CD4-positive, CD25-positive, alpha-beta regulatory T cell (primary cell): ENCODE measurements at regions not wholly inside any gene's neighbourhood (a gene's known extent, or its start where the extent isn't known, plus 50 kb on each side); places are given as distances from the start of the nearest gene placed in this dataset.

ENCODE experiments used
- ATAC-seq, 2 donors: fragments of 150-1000 bp; cut with Tn5 transposase; one replicate each; pipeline ENCODE4 v1.10.0; 2021; ENCODE audit warnings: low read depth in 2 of 2, moderate number of reproducible peaks in 2 of 2, moderate library complexity in 1 of 2
- DNase-seq, 3 donors: peaks; one replicate each; pipeline versions ENCODE4 v3.0.0 to v3.0.0-alpha.2; 2012 to 2022; ENCODE audit warnings: mixed read lengths in 1 of 3
- H3K27ac ChIP-seq: one replicate; pipeline ENCODE4 v1.7.0; 2013; ENCODE audit warnings: mild to moderate bottlenecking, low read length; ENCODE audit not compliant: insufficient read depth, poor library complexity, severe bottlenecking
- H3K27me3 ChIP-seq: one replicate; pipeline ENCODE4 v1.7.0; 2013; ENCODE audit warnings: low read length; ENCODE audit not compliant: control insufficient read depth, insufficient read depth
- H3K36me3 ChIP-seq: one replicate; pipeline ENCODE4 v1.7.0; 2013; ENCODE audit warnings: mild to moderate bottlenecking, low read length, moderate library complexity; ENCODE audit not compliant: control insufficient read depth, insufficient read depth
- H3K4me1 ChIP-seq: 2 replicates; pipeline ENCODE4 v1.7.0; 2013; ENCODE audit warnings: mild to moderate bottlenecking, low read length; ENCODE audit not compliant: insufficient read depth, control insufficient read depth, poor library complexity, severe bottlenecking
- H3K4me3 ChIP-seq: one replicate; pipeline ENCODE4 v1.7.0; 2013; ENCODE audit warnings: low read depth, mild to moderate bottlenecking, low read length, moderate library complexity
- H3K9me3 ChIP-seq, 2 experiments: 1 replicate in 1 of 2; 2 replicates in 1 of 2; pipeline ENCODE4 v1.7.0; 2013; ENCODE audit warnings: low read length in 2 of 2, mild to moderate bottlenecking in 1 of 2, moderate library complexity in 1 of 2; ENCODE audit not compliant: control insufficient read depth in 2 of 2
- H3K27ac Mint-ChIP-seq, 3 donors: one replicate each; pipeline ENCODE4 v1.8.0; 2020 to 2022; ENCODE audit warnings: mild to moderate bottlenecking in 3 of 3, mixed read lengths in 3 of 3, moderate library complexity in 2 of 3
- H3K27me3 Mint-ChIP-seq: one replicate; pipeline ENCODE4 v1.8.0; 2022; ENCODE audit warnings: mild to moderate bottlenecking, mixed read lengths
- H3K36me3 Mint-ChIP-seq: one replicate; pipeline ENCODE4 v1.8.0; 2020; ENCODE audit warnings: mixed read lengths
- H3K4me1 Mint-ChIP-seq, 4 donors: one replicate each; pipeline ENCODE4 v1.8.0; 2020 to 2022; ENCODE audit warnings: mixed read lengths in 4 of 4, mild to moderate bottlenecking in 1 of 4
- H3K4me3 Mint-ChIP-seq, 4 donors: one replicate each; pipeline ENCODE4 v1.8.0; 2020 to 2022; ENCODE audit warnings: mild to moderate bottlenecking in 4 of 4, mixed read lengths in 4 of 4, moderate library complexity in 3 of 4
- H3K9me3 Mint-ChIP-seq, 7 donors: one replicate each; pipeline ENCODE4 v1.8.0; 2020 to 2022; ENCODE audit warnings: mixed read lengths in 7 of 7, mild to moderate bottlenecking in 3 of 7, moderate library complexity in 2 of 7

- no peaks in the 10 kb centered on the region for H3K36me3 Mint-ChIP-seq
- peaks cover 0 to 2% (median 0%) of the 10 kb centered on the region in 7 donors for H3K9me3 Mint-ChIP-seq
- H3K27me3 Mint-ChIP-seq = no peaks in the 10 kb centered on the region
- no peaks in the 10 kb centered on the region for H3K4me1 ChIP-seq
- no peaks in the 10 kb centered on the region for H3K4me1 Mint-ChIP-seq
- H3K9me3 ChIP-seq = no peaks in the 10 kb centered on the region
- no peak overlapping the region for H3K4me3 ChIP-seq
- no peak for ATAC-seq
- H3K36me3 ChIP-seq = no peaks in the 10 kb centered on the region
- no peaks in the 10 kb centered on the region for H3K27me3 ChIP-seq
- H3K27ac Mint-ChIP-seq = no peak overlapping the region
- DNase-seq = no peak
- no peak overlapping the region for H3K27ac ChIP-seq
- H3K4me3 Mint-ChIP-seq = no peak overlapping the region
Observed at GRCh38 chr9:107559494-107560086, 70.0 kb upstream of the KLF4 start.

- Mint-ChIP-seq H3K36me3 (no peaks in the 10 kb centered on the region), H3K4me1 (no peaks in the 10 kb centered on the region), H3K27ac (peak overlapping the region in 1 of 3 donors; percentile 20), H3K9me3 (peaks cover 0 to 2% (median 0%) of the 10 kb centered on the region in 7 donors), H3K4me3 (no peak overlapping the region), H3K27me3 (no peaks in the 10 kb centered on the region)
- Histone ChIP-seq H3K4me3 (no peak overlapping the region), H3K27me3 (no peaks in the 10 kb centered on the region), H3K36me3 (no peaks in the 10 kb centered on the region), H3K4me1 (no peaks in the 10 kb centered on the region), H3K9me3 (no peaks in the 10 kb centered on the region), H3K27ac (no peak overlapping the region)
- DNase-seq = no peak
- ATAC-seq = no peak
Observed at GRCh38 chr9:107557236-107557990, 67.8 kb upstream of the KLF4 start.

- Histone ChIP-seq H3K9me3 (no peaks in the 10 kb centered on the region), H3K27me3 (no peaks in the 10 kb centered on the region), H3K36me3 (no peaks in the 10 kb centered on the region), H3K4me1 (no peaks in the 10 kb centered on the region), H3K4me3 (no peak overlapping the region), H3K27ac (no peak overlapping the region)
- peaks cover 0 to 3% (median 0%) of the 10 kb centered on the region in 7 donors for H3K9me3 Mint-ChIP-seq
- H3K27me3 Mint-ChIP-seq = no peaks in the 10 kb centered on the region
- no peak for DNase-seq
- H3K36me3 Mint-ChIP-seq = no peaks in the 10 kb centered on the region
- H3K4me3 Mint-ChIP-seq = no peak overlapping the region
- no peak overlapping the region for H3K27ac Mint-ChIP-seq
- no peak for ATAC-seq
- H3K4me1 Mint-ChIP-seq = no peaks in the 10 kb centered on the region
Observed at GRCh38 chr9:107554636-107555035, 65.1 kb upstream of the KLF4 start.

GRCh38 chr9:107548298-107549142, 59.0 kb upstream of the KLF4 start:
- H3K36me3 Mint-ChIP-seq = no peaks in the 10 kb centered on the region

GRCh38 chr9:107547772-107548297, 58.3 kb upstream of the KLF4 start:
- H3K9me3 ChIP-seq = no peaks in the 10 kb centered on the region
- Mint-ChIP-seq H3K4me3 (no peak overlapping the region), H3K27ac (no peak overlapping the region), H3K27me3 (no peaks in the 10 kb centered on the region), H3K4me1 (peaks cover 0 to 5% (median 0%) of the 10 kb centered on the region in 4 donors), H3K9me3 (peaks cover 0 to 6% (median 0%) of the 10 kb centered on the region in 7 donors), H3K36me3 (no peaks in the 10 kb centered on the region)
- ATAC-seq (no peak), DNase-seq (no peak)
- no peak overlapping the region for H3K27ac ChIP-seq
- H3K27me3 ChIP-seq = no peaks in the 10 kb centered on the region
- no peaks in the 10 kb centered on the region for H3K36me3 ChIP-seq
- no peaks in the 10 kb centered on the region for H3K4me1 ChIP-seq
- H3K4me3 ChIP-seq = no peak overlapping the region

More at GRCh38 chr9:107548298-107549142, 59.0 kb upstream of the KLF4 start:
- H3K4me1 Mint-ChIP-seq = peaks cover 0 to 5% (median 0%) of the 10 kb centered on the region in 4 donors
- H3K27me3 ChIP-seq = no peaks in the 10 kb centered on the region
- H3K4me3 ChIP-seq = no peak overlapping the region
- H3K9me3 Mint-ChIP-seq = peaks cover 0 to 6% (median 0%) of the 10 kb centered on the region in 7 donors
- no peaks in the 10 kb centered on the region for H3K36me3 ChIP-seq
- H3K9me3 ChIP-seq = no peaks in the 10 kb centered on the region
- no peak overlapping the region for H3K27ac Mint-ChIP-seq
- no peaks in the 10 kb centered on the region for H3K27me3 Mint-ChIP-seq
- no peak for DNase-seq
- ATAC-seq = no peak
- no peak overlapping the region for H3K4me3 Mint-ChIP-seq
- H3K27ac ChIP-seq = no peak overlapping the region
- H3K4me1 ChIP-seq = no peaks in the 10 kb centered on the region

- Histone ChIP-seq H3K4me3 (no peak overlapping the region), H3K9me3 (no peaks in the 10 kb centered on the region), H3K27ac (no peak overlapping the region), H3K4me1 (no peaks in the 10 kb centered on the region), H3K36me3 (no peaks in the 10 kb centered on the region), H3K27me3 (no peaks in the 10 kb centered on the region)
- no peak overlapping the region for H3K27ac Mint-ChIP-seq
- H3K9me3 Mint-ChIP-seq = peaks cover 0 to 6% (median 0%) of the 10 kb centered on the region in 7 donors
- H3K4me3 Mint-ChIP-seq = no peak overlapping the region
- H3K36me3 Mint-ChIP-seq = no peaks in the 10 kb centered on the region
- H3K27me3 Mint-ChIP-seq = no peaks in the 10 kb centered on the region
- DNase-seq (no peak), ATAC-seq (no peak)
- H3K4me1 Mint-ChIP-seq = peaks cover 0 to 5% (median 0%) of the 10 kb centered on the region in 4 donors
Observed at GRCh38 chr9:107547303-107547702, 57.7 kb upstream of the KLF4 start.

GRCh38 chr9:107546859-107547258, 57.3 kb upstream of the KLF4 start:
- Mint-ChIP-seq H3K36me3 (no peaks in the 10 kb centered on the region), H3K4me1 (peaks cover 0 to 5% (median 0%) of the 10 kb centered on the region in 4 donors), H3K9me3 (peaks cover 0 to 6% (median 0%) of the 10 kb centered on the region in 7 donors), H3K27me3 (no peaks in the 10 kb centered on the region), H3K4me3 (no peak overlapping the region), H3K27ac (no peak overlapping the region)
- Histone ChIP-seq H3K27ac (no peak overlapping the region), H3K36me3 (no peaks in the 10 kb centered on the region), H3K4me3 (no peak overlapping the region), H3K9me3 (no peaks in the 10 kb centered on the region), H3K27me3 (no peaks in the 10 kb centered on the region), H3K4me1 (no peaks in the 10 kb centered on the region)
- ATAC-seq = no peak
- DNase-seq = no peak
